Motor neuron (in vitro differentiated cells): ENCODE measurements at regions not wholly inside any gene's neighbourhood (a gene's known extent, or its start where the extent isn't known, plus 50 kb on each side); places are given as distances from the start of the nearest gene placed in this dataset.
A peak's percentile ranks its signal among the peaks of the same experiment; 100 is the strongest.

Experiments used
- ATAC-seq, 8 experiments: fragments of 200-7000 bp; cut with Tn5 transposase; replicated peaks in 6 of 8; 2 replicates each; pipeline ENCODE4 v1.8.0; 2021; ENCODE audit warnings: mild to moderate bottlenecking in 8 of 8, moderate library complexity in 8 of 8
- H3K27ac ChIP-seq, 2 donors: fragments of 250-450 bp; sonication (Bioruptor Pico); 2 replicates each; pipeline ENCODE4 v1.9.0; 2021; ENCODE audit warnings: antibody characterized with exemption in 2 of 2, mild to moderate bottlenecking in 2 of 2, moderate library complexity in 1 of 2
- H3K4me1 ChIP-seq, 2 donors: fragments of 250-450 bp; sonication (Bioruptor Pico); replicated peaks in 1 of 2; 2 replicates each; pipeline ENCODE4 v1.6.1; 2021; ENCODE audit warnings: antibody characterized with exemption in 2 of 2, mild to moderate bottlenecking in 2 of 2, moderate library complexity in 1 of 2
- H3K4me3 ChIP-seq, 5 donors: fragments of 250-450 bp; sonication (Bioruptor Pico); 2 replicates each; pipeline ENCODE4 v1.9.0; 2021; ENCODE audit warnings: antibody characterized with exemption in 5 of 5, mild to moderate bottlenecking in 5 of 5, moderate library complexity in 4 of 5
- WGBS, 10 experiments: fragments of 450-650 bp; shearing (Covaris generic); methylation state at CpG; one replicate each; pipeline ENCODE4 v1.0.0; 2022; 5-methylcytosine and 5-hydroxymethylcytosine counted together
- in situ Hi-C, 9 experiments: fragments of 400-800 bp; cut with MboI; loops; one replicate each; pipeline ENCODE4 v1.15.0; 2021; ENCODE audit warnings: low sequenced_read_pairs in 9 of 9, low pct_unique_long_range_greater_than_20kb in 2 of 9; ENCODE audit not compliant: unreplicated experiment in 9 of 9

DNA sequence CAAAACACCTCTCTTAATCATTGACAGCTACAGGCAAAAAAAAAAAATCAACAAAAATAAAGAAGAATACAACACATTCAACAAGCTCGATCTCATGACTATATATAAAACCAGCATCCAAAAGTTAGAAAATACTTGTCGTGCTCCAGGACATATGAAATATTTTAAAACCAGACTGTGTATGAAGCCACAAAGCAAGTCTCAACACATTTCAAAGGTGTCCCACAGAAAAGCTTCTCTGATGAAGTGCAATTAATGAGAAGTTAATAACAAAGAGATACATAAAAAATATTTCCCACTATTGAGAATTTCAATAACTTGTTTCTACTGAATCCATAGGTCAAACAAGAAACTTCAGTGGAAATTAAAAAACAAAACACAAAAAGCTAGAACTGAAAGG, 178.7 kb downstream of the PLK2 start:
- no peak overlapping the region for H3K4me3 ChIP-seq
- 21 to 100% (median 90%) methylated on average over 1 to 2 of the region's 2 CpGs; no CpG with 5 or more reads in 1 of the 10 experiments for WGBS, 10 experiments
- H3K27ac ChIP-seq = no peak overlapping the region
- in situ Hi-C loops = no loop called here
- no peak for ATAC-seq
- H3K4me1 ChIP-seq = no peaks in the 10 kb centered on the region

- H3K27ac ChIP-seq = no peak overlapping the region
- no peak for ATAC-seq
- H3K4me3 ChIP-seq = no peak overlapping the region
- WGBS, 10 experiments = 53 to 100% (median 77%) methylated on average over 1 of the region's 1 CpG
- in situ Hi-C loops = no loop called here
- H3K4me1 ChIP-seq = no peaks in the 10 kb centered on the region
These were observed 180.6 kb downstream of the PLK2 start for GRCh38 chr5:58279259-58279658.

GRCh38 chr5:58276431-58276830, 183.5 kb downstream of the PLK2 start:
- no peak for ATAC-seq
- H3K4me1 ChIP-seq = no peaks in the 10 kb centered on the region
- H3K4me3 ChIP-seq = no peak overlapping the region
- H3K27ac ChIP-seq = no peak overlapping the region
- whole genome bisulfite sequencing, 10 experiments = 84 to 98% (median 91%) methylated on average over 3 of the region's 3 CpGs; no CpG with 5 or more reads in 1 of the 10 experiments
- in situ Hi-C loops = no loop called here

DNA sequence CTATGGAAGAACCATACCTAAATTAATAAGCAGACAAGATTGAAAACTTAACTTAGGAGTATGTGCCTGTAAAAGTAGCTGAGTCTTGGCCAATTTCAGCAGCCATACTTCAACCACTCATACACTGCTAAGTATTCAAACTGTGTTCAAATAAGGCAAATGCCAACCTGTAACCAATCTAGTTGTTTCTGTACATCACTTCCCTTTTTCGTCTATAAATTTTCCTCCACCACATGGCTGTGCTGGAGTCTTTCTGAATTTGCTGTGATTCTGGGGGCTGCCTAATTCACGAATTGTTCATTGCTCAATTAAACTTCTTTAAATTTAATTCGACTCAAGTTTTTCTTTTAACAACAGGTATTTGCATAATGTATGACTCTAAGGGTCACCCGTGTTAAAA, 184.4 kb downstream of the PLK2 start:
- in situ Hi-C loops = no loop called here
- WGBS, 10 experiments = 52 to 96% (median 77%) methylated on average over 1 to 4 of the region's 4 CpGs; no CpG with 5 or more reads in 1 of the 10 experiments
- Histone ChIP-seq H3K27ac (no peak overlapping the region), H3K4me3 (no peak overlapping the region), H3K4me1 (no peaks in the 10 kb centered on the region)
- ATAC-seq = no peak

DNA sequence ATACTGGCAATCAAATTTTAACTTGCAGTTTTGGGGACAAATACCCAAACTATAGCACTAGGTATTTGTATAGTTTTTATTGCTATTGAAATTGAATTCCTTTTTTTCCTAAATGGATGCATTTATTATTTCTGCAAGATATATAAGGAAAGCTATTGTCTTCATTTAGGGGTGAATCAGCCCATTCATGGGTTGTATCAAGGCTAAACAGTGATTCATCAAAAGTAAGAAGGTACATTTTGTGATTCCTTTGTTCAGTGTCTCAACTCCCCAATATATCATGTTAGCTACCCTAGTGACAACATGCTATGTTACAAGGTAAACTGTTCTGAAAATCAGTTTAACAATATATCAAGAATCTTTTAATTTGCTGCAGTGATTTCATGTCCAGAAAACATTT, 185.7 kb downstream of the PLK2 start:
- Histone ChIP-seq H3K4me1 (no peaks in the 10 kb centered on the region), H3K27ac (no peak overlapping the region), H3K4me3 (no peak overlapping the region)
- in situ Hi-C loops = no loop called here
- ATAC-seq = no peak

GRCh38 chr5:58273711-58274110, 186.2 kb downstream of the PLK2 start:
- no peak overlapping the region for H3K4me3 ChIP-seq
- no peak for ATAC-seq
- no peaks in the 10 kb centered on the region for H3K4me1 ChIP-seq
- in situ Hi-C loops = no loop called here
- WGBS, 10 experiments = 50 to 94% (median 83%) methylated on average over 1 to 2 of the region's 2 CpGs; no CpG with 5 or more reads in 1 of the 10 experiments
- no peak overlapping the region for H3K27ac ChIP-seq

- H3K4me1 ChIP-seq = no peaks in the 10 kb centered on the region
- in situ Hi-C loops = no loop called here
- ATAC-seq = no peak
- H3K27ac ChIP-seq = no peak overlapping the region
- H3K4me3 ChIP-seq = no peak overlapping the region
- 80 to 100% (median 100%) methylated on average over 1 to 3 of the region's 4 CpGs; no CpG with 5 or more reads in 3 of the 10 experiments for WGBS, 10 experiments
These were observed 191.6 kb downstream of the PLK2 start for GRCh38 chr5:58268268-58268667.

- peak in 4 of 8 experiments; percentile 35 to 60 (median 50) for ATAC-seq
- in situ Hi-C loops = no loop called here
- Histone ChIP-seq H3K4me1 (no peaks in the 10 kb centered on the region), H3K4me3 (no peak overlapping the region), H3K27ac (no peak overlapping the region)
These were observed 193.5 kb downstream of the PLK2 start for GRCh38 chr5:58266402-58266801.

DNA sequence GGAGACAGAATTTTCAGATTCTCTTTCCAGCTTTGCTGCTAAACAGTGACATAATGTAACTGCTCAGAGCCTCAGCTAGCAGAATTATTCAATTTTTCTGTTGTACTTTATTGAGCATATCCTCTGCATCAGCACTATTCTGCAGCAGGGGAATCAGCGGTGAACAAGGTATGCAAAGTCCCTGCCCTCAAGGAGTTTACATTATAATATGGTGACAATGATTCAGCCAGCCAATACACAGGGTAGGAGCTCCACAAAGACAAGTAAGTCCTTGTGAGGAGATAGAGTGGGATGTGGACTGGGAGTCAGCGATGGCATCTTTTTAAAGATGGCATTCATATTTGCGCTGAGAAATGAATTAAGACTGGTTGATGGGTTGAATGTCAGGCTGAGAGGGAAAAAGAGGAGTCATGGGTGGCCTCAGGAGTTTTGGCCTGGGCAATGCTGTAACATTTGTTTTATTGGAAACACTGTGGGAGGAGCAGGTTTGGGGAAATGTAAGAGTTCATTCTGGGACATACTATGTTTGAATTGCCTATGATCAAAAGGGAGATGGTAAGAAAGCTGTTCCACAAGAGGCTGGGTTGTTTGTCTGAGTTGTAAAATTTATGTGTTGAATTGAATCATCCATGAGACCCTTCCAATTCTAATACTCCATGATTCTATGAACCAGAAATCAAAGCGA, 194.5 kb downstream of the PLK2 start:
- Histone ChIP-seq H3K4me1 (no peaks in the 10 kb centered on the region), H3K4me3 (no peak overlapping the region), H3K27ac (no peak overlapping the region)
- WGBS, 10 experiments = 63 to 100% (median 89%) methylated on average over 1 to 4 of the region's 4 CpGs; no CpG with 5 or more reads in 1 of the 10 experiments
- in situ Hi-C loops = no loop called here
- peak in 2 of 8 experiments; percentile 37 to 86 for ATAC-seq

- no peak for ATAC-seq
- Histone ChIP-seq H3K4me3 (no peak overlapping the region), H3K4me1 (no peaks in the 10 kb centered on the region), H3K27ac (no peak overlapping the region)
- WGBS, 10 experiments = 50 to 100% (median 100%) methylated on average over 1 to 3 of the region's 3 CpGs; no CpG with 5 or more reads in 3 of the 10 experiments
- in situ Hi-C loops = no loop called here
These were observed 195.6 kb downstream of the PLK2 start for GRCh38 chr5:58264276-58264675.

- 50 to 100% (median 93%) methylated on average over 1 of the region's 1 CpG; no CpG with 5 or more reads in 1 of the 10 experiments for WGBS, 10 experiments
- H3K4me1 ChIP-seq = no peaks in the 10 kb centered on the region
- in situ Hi-C loops = no loop called here
- ATAC-seq = no peak
- no peak overlapping the region for H3K4me3 ChIP-seq
- H3K27ac ChIP-seq = no peak overlapping the region
These were observed 196.6 kb downstream of the PLK2 start for GRCh38 chr5:58263296-58263695.

GRCh38 chr5:58262226-58262625, 197.7 kb downstream of the PLK2 start:
- H3K4me1 ChIP-seq = no peaks in the 10 kb centered on the region
- WGBS, 10 experiments = 0 to 100% (median 89%) methylated on average over 1 of the region's 1 CpG; no CpG with 5 or more reads in 1 of the 10 experiments
- H3K27ac ChIP-seq = no peak overlapping the region
- ATAC-seq = no peak
- in situ Hi-C loops = no loop called here
- no peak overlapping the region for H3K4me3 ChIP-seq

- Histone ChIP-seq H3K27ac (no peak overlapping the region), H3K4me3 (no peak overlapping the region), H3K4me1 (no peaks in the 10 kb centered on the region)
- 30 to 100% (median 82%) methylated on average over 1 to 4 of the region's 4 CpGs for WGBS, 10 experiments
- in situ Hi-C loops = no loop called here
- ATAC-seq = no peak
These were observed 198.3 kb downstream of the PLK2 start for GRCh38 chr5:58261605-58262004.

GRCh38 chr5:58260243-58260642, 199.6 kb downstream of the PLK2 start:
- in situ Hi-C loops = no loop called here
- Histone ChIP-seq H3K4me3 (no peak overlapping the region), H3K27ac (no peak overlapping the region), H3K4me1 (no peaks in the 10 kb centered on the region)
- ATAC-seq = no peak
- 73 to 100% (median 82%) methylated on average over 1 to 2 of the region's 2 CpGs for whole genome bisulfite sequencing, 10 experiments
